Activated CD8-positive, alpha-beta memory T cell treated with anti-CD3 and anti-CD28 coated beads, Interleukin-2, amount 10 ng/mL, durations not matched to agents 7 days and 5 days (primary cell): ENCODE measurements at regions not wholly inside any gene's neighbourhood (a gene's known extent, or its start where the extent isn't known, plus 50 kb on each side); places are given as distances from the start of the nearest gene placed in this dataset.

Experiments used
- ATAC-seq: fragments of 150-1000 bp; cut with Tn5 transposase; one replicate; pipeline ENCODE4 v1.10.0; 2021; ENCODE audit warnings: moderate library complexity
- CTCF ChIA-PET: fragments of 350-600 bp; sonication (Branson Sonifier 250); formaldehyde crosslinking; loops from one replicate; lab custom pipeline; 2021; ENCODE audit warnings: antibody characterized with exemption; lab: Charles Lee
- DNase-seq: peaks from one replicate; pipeline ENCODE4 v3.0.0-alpha.2; 2020
- H3K27ac Mint-ChIP-seq: one replicate; pipeline ENCODE4 v1.8.0; 2021; ENCODE audit warnings: mild to moderate bottlenecking, mixed read lengths
- H3K27me3 Mint-ChIP-seq: one replicate; pipeline ENCODE4 v1.8.0; 2021; ENCODE audit warnings: mixed read lengths
- H3K36me3 Mint-ChIP-seq: one replicate; pipeline ENCODE4 v1.8.0; 2021; ENCODE audit warnings: mild to moderate bottlenecking, mixed read lengths
- H3K4me1 Mint-ChIP-seq: one replicate; pipeline ENCODE4 v1.8.0; 2021; ENCODE audit warnings: mixed read lengths
- H3K4me3 Mint-ChIP-seq: one replicate; pipeline ENCODE4 v1.8.0; 2021; ENCODE audit warnings: mild to moderate bottlenecking, moderate library complexity, mixed read lengths
- H3K9me3 Mint-ChIP-seq: one replicate; pipeline ENCODE4 v1.8.0; 2022; ENCODE audit warnings: low read depth, mixed read lengths

DNA sequence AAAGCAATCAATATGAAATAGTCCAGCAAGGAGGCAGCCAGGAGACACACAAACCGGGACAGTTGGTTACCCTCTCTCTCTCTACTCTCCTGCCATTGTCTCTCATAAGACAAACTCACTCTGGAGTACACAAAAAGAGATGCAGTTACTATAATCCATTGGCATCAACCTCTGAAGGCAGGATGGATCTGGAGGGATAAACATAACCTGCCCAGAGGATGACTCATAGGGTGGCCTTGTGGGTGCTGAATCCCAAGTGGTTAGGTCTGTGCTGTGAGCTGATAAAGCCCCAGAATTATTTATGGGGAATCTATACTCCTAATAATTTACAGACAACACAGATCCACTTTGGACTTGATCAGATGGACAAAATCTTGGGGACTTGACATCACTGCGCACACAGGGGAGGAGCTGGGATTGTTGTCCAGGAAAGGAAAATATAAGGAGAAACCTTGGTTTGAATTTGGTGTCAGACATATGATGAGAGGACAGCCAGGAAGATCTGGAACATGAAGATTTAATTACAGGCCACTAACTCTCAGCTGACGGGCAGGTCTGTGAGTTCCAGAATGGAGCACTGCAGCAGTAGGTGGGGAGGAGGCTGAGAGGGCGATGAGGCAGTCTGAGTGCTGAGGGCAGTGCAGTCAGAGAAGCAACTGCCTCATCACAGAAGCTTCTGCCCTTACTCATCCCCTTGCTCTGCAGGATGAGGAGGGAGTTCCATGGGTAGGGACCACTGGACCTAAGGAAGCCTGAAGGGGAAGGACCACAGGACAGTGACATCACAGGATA, 113.9 kb upstream of the PRSS58 start:
- no peak for ATAC-seq
- CTCF ChIA-PET: interaction anchor here (1.1 to 2.1 kb wide), 2 partner anchors 14 to 15 kb away, joined by 6 read pairs; no protein-coding TSS in a partner anchor

DNA sequence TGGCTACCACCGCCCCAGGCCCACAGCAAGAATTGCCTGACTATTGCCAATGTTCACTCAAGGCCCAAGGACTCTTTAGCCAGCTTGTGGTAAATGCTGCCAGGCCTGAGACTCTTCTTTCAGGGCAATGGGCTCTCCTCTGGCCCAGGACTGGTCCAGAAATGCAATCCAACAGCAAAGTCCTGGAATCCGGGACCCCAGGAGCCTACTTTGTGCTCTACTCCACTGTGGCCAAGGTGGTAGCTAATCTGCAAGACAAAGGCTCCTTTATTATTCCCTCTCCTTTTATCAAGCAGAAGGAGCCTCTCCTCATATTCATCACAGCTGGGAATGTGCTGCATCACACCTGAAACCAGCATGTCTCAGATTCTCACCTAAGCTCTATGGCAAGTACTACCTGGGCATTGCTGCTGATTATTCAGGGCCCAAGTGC, 107.6 kb upstream of the PRSS58 start:
- Mint-ChIP-seq H3K4me3 (no peak overlapping the region), H3K9me3 (peaks cover 8% of the 10 kb centered on the region), H3K4me1 (peaks cover 4% of the 10 kb centered on the region), H3K27ac (no peak overlapping the region), H3K27me3 (peaks cover 24% of the 10 kb centered on the region), H3K36me3 (no peaks in the 10 kb centered on the region)
- CTCF ChIA-PET: interaction anchor here (0.8 kb wide), 1 partner anchor 8 kb away, joined by 3 read pairs; no protein-coding TSS in a partner anchor
- no peak for DNase-seq
- ATAC-seq: no peak

More for the DNA sequence above, 113.9 kb upstream of the PRSS58 start:
- Mint-ChIP-seq H3K4me1 (no peaks in the 10 kb centered on the region), H3K27ac (no peak overlapping the region), H3K36me3 (no peaks in the 10 kb centered on the region), H3K9me3 (peaks cover 8% of the 10 kb centered on the region), H3K27me3 (peaks cover 6% of the 10 kb centered on the region), H3K4me3 (no peak overlapping the region)
- DNase-seq: no peak

DNA sequence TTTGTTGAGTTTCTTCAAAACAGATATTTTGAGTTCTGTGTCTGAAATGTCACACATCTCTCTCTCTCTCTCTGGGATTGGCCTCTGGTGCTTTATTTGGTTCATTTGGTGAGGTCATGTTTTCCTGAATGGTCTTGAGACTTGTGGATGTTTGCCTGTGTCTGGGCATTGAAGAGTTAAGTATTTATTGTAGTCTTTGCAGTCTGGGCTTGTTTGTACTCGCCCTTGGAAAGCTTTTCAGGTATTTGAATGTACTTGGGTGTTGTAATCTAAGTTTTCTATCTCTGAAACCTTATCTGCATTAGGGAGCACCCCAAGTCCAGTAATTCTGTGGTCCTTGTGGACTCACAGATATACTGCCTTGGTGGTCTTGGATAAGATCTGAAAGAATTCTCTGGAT, 106.7 kb upstream of the PRSS58 start:
- peaks cover 24% of the 10 kb centered on the region for H3K27me3 Mint-ChIP-seq
- DNase-seq (no peak), ATAC-seq (no peak)
- peaks cover 4% of the 10 kb centered on the region for H3K4me1 Mint-ChIP-seq
- H3K9me3 Mint-ChIP-seq: peaks cover 8% of the 10 kb centered on the region
- H3K36me3 Mint-ChIP-seq: no peaks in the 10 kb centered on the region
- CTCF ChIA-PET: interaction anchor here (1.2 to 1.4 kb wide), 2 partner anchors 9 to 17 kb away, joined by 3 read pairs; no protein-coding TSS in a partner anchor
- no peak overlapping the region for H3K4me3 Mint-ChIP-seq
- no peak overlapping the region for H3K27ac Mint-ChIP-seq

DNA sequence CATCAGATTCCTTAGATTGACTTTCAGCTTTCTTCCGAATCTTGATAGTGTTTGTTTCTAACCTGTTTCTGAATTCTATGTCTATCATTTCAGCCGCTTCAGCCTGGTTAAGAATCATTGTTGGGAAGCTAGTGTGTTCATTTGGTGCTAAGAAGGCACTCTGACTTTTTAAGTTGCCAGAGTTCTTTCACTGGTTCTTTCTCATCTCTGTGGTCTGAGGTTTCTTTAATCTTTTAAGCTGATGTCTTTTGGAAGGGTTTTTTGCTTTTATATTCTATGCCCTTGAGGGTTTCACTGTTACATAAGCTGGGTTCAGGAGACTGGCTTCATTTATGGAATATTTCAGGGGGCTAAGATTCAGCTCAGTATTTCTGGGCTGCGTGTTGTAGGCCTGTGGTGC, 104.5 kb upstream of the PRSS58 start:
- Mint-ChIP-seq H3K4me1 (peaks cover 11% of the 10 kb centered on the region), H3K36me3 (no peaks in the 10 kb centered on the region), H3K9me3 (no peaks in the 10 kb centered on the region), H3K27ac (no peak overlapping the region), H3K4me3 (no peak overlapping the region), H3K27me3 (peaks cover 24% of the 10 kb centered on the region)
- DNase-seq: no peak
- CTCF ChIA-PET: interaction anchor here (1.1 to 1.9 kb wide), 6 partner anchors 9 to 853 kb away, joined by 3 to 10 read pairs (median 6); no protein-coding TSS in a partner anchor
- ATAC-seq: no peak

DNA sequence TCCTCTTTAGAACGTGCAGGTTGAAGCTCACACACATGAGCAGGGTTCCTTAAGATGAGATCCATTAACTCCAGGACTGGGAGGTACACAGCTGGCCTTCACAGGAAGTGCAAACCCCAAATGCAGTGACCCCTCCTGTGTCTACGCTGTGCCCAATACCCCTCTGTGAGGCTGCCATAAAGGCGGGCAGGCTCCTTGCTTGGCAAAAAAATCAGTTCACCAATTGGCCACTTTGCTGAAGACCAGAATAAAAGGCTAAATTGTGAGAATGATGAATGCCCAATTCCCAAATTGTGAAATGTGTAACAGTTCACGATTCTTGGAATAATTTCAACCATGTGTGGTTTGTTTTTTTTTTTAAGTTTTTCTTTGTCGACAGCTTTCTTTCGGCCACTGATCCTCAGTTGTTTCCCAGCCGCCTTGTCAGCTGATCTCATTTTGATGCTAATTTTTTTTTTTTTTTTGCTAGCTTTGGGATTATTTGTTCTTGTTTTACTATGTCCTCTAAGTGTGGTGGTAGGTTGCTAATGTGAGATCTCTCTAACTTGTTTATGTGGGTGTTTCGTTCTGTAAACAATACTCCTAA, 101.9 kb upstream of the PRSS58 start:
- no peak overlapping the region for H3K4me3 Mint-ChIP-seq
- no peaks in the 10 kb centered on the region for H3K9me3 Mint-ChIP-seq
- H3K36me3 Mint-ChIP-seq: no peaks in the 10 kb centered on the region
- H3K27ac Mint-ChIP-seq: no peak overlapping the region
- CTCF ChIA-PET: interaction anchor here (0.7 to 3.4 kb wide), 14 partner anchors 16 to 856 kb away, joined by 3 to 25 read pairs (median 3); no protein-coding TSS in a partner anchor
- DNase-seq (no peak), ATAC-seq (no peak)
- H3K4me1 Mint-ChIP-seq: peaks cover 14% of the 10 kb centered on the region
- peaks cover 29% of the 10 kb centered on the region for H3K27me3 Mint-ChIP-seq

DNA sequence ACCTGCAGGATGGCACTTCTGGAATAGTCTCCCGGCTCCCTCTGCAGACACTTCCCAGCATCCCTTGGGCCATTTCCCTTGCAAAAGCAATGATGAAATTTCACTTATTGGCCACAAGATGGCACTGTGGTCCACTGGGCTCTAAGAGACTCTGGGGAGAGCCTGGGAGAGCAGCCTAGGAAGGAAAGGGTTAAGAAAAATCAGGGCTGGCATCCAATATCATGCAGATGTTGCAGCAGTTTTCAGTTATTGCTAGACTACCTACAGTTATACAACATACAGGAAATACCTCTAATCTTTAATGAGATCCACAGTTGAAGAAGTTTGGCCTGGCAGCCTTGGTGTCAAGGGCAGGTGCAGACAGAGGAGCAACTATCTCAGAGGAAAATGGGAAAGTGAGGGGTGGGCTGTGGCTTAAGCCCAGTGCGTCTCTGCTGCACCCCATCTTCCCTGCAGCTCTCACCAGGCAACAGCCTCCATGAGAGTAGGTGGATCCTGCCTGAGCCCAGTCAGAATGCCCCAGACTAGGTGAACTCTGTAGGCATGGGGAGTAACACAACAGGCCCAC, 100.2 kb upstream of the PRSS58 start:
- Mint-ChIP-seq H3K4me3 (no peak overlapping the region), H3K27ac (no peak overlapping the region), H3K4me1 (peaks cover 27% of the 10 kb centered on the region), H3K36me3 (no peaks in the 10 kb centered on the region), H3K27me3 (peaks cover 19% of the 10 kb centered on the region), H3K9me3 (no peaks in the 10 kb centered on the region)
- ATAC-seq: peak; percentile 68
- DNase-seq: no peak
- CTCF ChIA-PET: interaction anchor here (0.8 to 3.4 kb wide), 13 partner anchors 7 to 107 kb away, joined by 3 to 25 read pairs (median 4); no protein-coding TSS in a partner anchor

DNA sequence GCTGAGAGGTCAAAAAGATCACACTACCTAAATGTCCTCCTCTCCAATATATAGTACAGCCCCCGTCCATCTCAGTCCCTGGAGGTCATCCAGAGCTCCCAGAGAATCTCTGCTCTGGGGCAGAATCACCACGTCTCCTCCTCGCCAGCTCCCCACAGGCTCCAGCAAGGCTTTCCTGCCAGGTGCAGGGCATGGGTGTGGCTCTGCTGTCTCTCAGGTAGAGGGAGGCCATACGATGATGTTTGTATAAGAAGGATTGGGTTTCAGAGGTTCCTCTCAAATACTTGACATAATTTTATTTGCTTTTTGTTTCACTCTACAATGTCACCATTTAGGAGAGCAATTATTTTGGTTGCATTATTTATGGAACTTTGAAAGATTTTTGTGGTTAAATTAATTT, 98.3 kb upstream of the PRSS58 start:
- no peak for ATAC-seq
- Mint-ChIP-seq H3K27me3 (peaks cover 6% of the 10 kb centered on the region), H3K27ac (no peak overlapping the region)

DNA sequence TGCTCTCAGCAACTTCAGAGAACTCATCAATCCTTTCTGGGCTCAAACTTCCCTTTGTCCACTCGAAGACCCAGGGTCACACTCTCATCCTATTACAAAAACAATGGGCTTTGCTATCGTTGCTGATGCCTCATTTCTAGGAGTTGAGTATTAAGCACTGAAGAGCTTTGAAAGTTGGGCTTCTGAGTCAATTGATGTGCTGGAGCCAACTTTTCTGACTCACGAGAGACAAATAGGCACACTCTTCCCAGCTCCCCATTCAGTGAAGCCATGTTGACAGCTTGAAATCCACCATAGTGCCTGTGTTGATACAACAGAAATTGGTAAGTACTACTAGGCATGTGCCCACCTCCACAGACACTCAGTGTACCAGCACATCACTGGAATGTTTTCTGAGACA, 97.5 kb upstream of the PRSS58 start:
- Mint-ChIP-seq H3K36me3 (no peaks in the 10 kb centered on the region), H3K27me3 (peaks cover 6% of the 10 kb centered on the region), H3K9me3 (no peaks in the 10 kb centered on the region), H3K4me3 (no peak overlapping the region), H3K27ac (no peak overlapping the region), H3K4me1 (peaks cover 35% of the 10 kb centered on the region)
- ATAC-seq (no peak), DNase-seq (no peak)
- CTCF ChIA-PET: interaction anchor here (0.6 to 3.1 kb wide), 4 partner anchors 9 to 160 kb away, joined by 3 to 6 read pairs (median 4); no protein-coding TSS in a partner anchor

More for the DNA sequence above, 98.3 kb upstream of the PRSS58 start:
- no peak for DNase-seq
- CTCF ChIA-PET: interaction anchor here (1.6 to 3.1 kb wide), 3 partner anchors 11 to 33 kb away, joined by 3 to 7 read pairs (median 6); no protein-coding TSS in a partner anchor
- Mint-ChIP-seq H3K4me1 (peaks cover 35% of the 10 kb centered on the region), H3K9me3 (no peaks in the 10 kb centered on the region), H3K4me3 (no peak overlapping the region), H3K36me3 (no peaks in the 10 kb centered on the region)

DNA sequence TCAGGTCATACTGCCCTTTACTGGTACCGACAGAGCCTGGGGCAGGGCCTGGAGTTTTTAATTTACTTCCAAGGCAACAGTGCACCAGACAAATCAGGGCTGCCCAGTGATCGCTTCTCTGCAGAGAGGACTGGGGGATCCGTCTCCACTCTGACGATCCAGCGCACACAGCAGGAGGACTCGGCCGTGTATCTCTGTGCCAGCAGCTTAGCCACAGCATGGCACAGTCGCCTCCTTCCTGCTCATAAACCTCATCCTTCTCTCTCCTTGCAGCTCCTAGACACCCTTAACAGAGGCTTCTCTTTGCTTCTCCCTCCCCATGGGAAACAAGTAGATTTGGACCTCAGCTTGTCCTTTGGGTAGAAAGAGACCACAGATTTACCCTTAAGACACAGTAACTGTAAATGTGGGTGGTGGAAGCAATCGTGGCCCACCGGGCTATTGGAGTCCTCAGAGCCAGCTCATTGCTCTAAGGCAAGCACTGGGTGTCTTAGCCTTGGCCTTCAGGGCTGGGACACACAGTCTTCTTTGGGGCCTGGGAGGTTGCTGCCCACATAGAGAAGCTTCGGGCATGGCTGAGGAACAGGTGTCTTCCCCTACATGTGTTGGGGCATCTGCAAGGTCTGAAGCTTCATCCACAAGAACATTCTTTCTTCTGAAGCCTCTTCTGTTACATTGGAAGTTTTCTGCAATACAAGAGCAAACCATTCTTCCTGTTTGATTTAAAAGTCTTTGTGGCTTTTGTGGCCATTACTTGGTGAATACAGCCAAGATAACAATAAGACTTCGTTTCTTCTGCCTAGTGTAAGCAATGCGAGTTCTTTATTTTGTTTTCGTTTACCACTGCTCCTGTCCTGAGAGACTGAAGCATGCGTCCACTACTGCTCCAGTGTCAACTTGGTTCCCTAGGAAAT, 95.5 kb upstream of the PRSS58 start:
- CTCF ChIA-PET: interaction anchor here (1.0 to 2.7 kb wide), 5 partner anchors 9 to 33 kb away, joined by 3 to 9 read pairs (median 5); no protein-coding TSS in a partner anchor
- Mint-ChIP-seq H3K36me3 (no peaks in the 10 kb centered on the region), H3K27ac (peak overlapping the region; percentile 66), H3K4me1 (peaks cover 35% of the 10 kb centered on the region), H3K4me3 (peak overlapping the region; percentile 62), H3K9me3 (no peaks in the 10 kb centered on the region), H3K27me3 (peaks cover 6% of the 10 kb centered on the region)
- DNase-seq: no peak
- peak; percentile 40 for ATAC-seq

DNA sequence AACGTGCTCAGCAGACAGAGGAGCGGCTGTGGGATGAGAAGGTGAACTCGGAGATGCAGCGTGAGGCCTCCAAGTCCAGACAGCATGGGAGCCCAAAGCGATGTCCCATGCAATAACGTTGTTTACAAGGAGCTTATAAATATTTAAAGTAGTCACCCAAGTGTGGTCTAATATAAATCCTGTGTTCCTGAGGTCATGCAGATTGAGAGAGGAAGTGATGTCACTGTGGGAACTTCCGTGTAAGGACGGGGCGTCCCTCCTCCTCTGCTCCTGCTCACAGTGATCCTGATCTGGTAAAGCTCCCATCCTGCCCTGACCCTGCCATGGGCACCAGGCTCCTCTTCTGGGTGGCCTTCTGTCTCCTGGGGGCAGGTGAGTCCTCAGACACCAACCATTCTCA, 94.7 kb upstream of the PRSS58 start:
- DNase-seq (no peak), ATAC-seq (peak; percentile 68)
- CTCF ChIA-PET: interaction anchor here (1.0 to 2.7 kb wide), 5 partner anchors 9 to 34 kb away, joined by 3 to 9 read pairs (median 5); no protein-coding TSS in a partner anchor
- no peaks in the 10 kb centered on the region for H3K36me3 Mint-ChIP-seq
- peak overlapping the region; percentile 66 for H3K27ac Mint-ChIP-seq
- peaks cover 6% of the 10 kb centered on the region for H3K27me3 Mint-ChIP-seq
- H3K4me1 Mint-ChIP-seq: peaks cover 30% of the 10 kb centered on the region
- no peaks in the 10 kb centered on the region for H3K9me3 Mint-ChIP-seq
- peak overlapping the region; percentile 62 for H3K4me3 Mint-ChIP-seq

DNA sequence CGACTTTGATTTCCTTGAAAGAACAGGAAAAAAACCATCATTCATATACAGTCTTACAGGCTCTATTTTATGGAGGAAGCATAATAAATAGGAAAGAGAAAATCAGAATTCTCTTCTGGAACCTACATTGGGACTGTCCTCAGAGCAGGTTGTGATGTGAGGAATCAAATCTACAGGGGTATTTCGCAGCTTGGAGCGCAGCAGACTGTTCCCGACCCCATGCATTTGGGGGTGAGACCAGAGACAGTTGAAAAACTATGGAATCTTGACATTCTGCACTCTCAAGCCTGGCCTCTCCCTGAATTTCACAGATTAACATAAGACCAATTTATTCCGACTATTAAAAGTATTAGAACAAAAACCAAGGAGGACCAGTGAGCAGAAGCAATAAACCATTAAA, 93.3 kb upstream of the PRSS58 start:
- Mint-ChIP-seq H3K9me3 (no peaks in the 10 kb centered on the region), H3K36me3 (no peaks in the 10 kb centered on the region), H3K4me3 (no peak overlapping the region), H3K27me3 (peaks cover 6% of the 10 kb centered on the region), H3K27ac (no peak overlapping the region), H3K4me1 (peaks cover 31% of the 10 kb centered on the region)
- ATAC-seq (no peak), DNase-seq (no peak)
- CTCF ChIA-PET: interaction anchor here (1.1 to 2.7 kb wide), 2 partner anchors 31 to 34 kb away, joined by 4 to 9 read pairs; no protein-coding TSS in a partner anchor

DNA sequence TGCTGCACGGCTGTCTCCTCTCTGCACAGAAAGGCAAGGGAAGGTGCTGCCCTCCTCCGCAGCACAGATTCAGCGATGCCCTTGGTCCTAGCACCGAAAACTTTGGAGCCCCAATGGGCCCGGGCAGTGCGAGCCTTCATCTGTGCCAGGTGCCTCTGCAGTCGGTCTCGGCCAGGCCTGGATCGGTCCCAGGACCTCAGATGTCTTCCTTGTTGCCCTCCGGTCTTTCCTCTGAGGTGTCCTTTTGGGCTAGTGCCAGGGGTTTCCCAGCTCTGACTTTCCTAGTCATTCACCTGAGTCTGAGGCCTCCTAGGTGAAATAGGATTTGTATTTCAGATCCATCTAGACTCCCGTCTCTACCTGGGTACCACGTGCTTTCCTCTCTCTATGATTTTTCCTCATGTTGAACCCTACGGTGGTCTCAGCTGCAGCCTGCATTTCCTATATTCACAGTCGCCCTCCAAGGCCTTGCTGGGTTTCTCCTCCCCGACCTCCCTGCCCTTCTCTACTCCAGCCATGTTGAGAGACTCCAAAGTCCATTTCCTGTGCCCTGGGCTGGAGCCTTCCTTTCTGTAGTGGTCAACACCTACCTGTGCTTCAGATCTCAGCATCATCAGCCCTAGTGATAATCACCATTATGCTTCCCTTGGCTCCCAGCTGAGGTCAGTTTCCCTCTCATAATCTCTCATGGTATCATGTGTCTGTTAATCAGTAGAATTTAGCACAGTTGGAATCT, 92.0 kb upstream of the PRSS58 start:
- DNase-seq: no peak
- Mint-ChIP-seq H3K4me3 (no peak overlapping the region), H3K36me3 (no peaks in the 10 kb centered on the region), H3K27ac (no peak overlapping the region), H3K4me1 (peaks cover 41% of the 10 kb centered on the region), H3K27me3 (peaks cover 2% of the 10 kb centered on the region), H3K9me3 (no peaks in the 10 kb centered on the region)
- CTCF ChIA-PET: no interaction called here
- ATAC-seq: no peak
